ENCODE measurements at regions not wholly inside any gene's neighbourhood (a gene's known extent, or its start where the extent isn't known, plus 50 kb on each side); places are given as distances from the start of the nearest gene placed in this dataset.

DNA sequence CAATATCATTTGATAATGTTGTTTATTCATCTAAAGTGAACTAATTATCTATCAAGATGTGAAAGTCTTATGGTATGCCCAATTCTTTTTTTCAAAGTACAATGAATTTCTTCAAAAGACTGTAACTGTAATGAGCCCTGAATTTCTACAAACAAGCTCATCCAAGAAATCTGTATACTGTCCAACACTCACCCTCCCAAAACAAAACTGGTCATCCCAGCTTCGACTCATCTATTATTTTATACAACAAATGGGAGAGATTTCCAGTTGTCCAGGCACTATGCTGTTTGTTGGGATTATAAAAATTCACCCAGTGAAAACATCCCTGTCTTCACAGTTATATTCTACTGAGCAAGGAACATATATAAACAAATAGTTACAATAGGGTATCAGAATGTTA lies 806.9 kb downstream of the TNS3 start:
- H3K9me3 ChIP-seq (ENCODE audit: control insufficient read depth, insufficient read depth, low read length), result no peaks in the 10 kb centered on the region
- no peaks in the 10 kb centered on the region for H3K27me3 ChIP-seq (ENCODE audit: control insufficient read depth, insufficient read depth, low read length)
- H3K4me1 ChIP-seq (ENCODE audit: control insufficient read depth, insufficient read depth, low read length), result no peaks in the 10 kb centered on the region
- no peaks in the 10 kb centered on the region for H3K36me3 ChIP-seq (ENCODE audit: control insufficient read depth, insufficient read depth, low read length)
- no peak overlapping the region for H3K4me3 ChIP-seq (ENCODE audit: low read depth, low read length)
- no peak overlapping the region for H3K9ac ChIP-seq (ENCODE audit: low read depth, low read length)

GRCh38 chr7:46774515-46774914 lies 807.4 kb downstream of the TNS3 start:
- Histone ChIP-seq H3K4me3 (ENCODE audit: low read depth, low read length) (no peak overlapping the region), H3K4me1 (ENCODE audit: control insufficient read depth, insufficient read depth, low read length) (no peaks in the 10 kb centered on the region), H3K27me3 (ENCODE audit: control insufficient read depth, insufficient read depth, low read length) (no peaks in the 10 kb centered on the region), H3K9me3 (ENCODE audit: control insufficient read depth, insufficient read depth, low read length) (peaks cover 1% of the 10 kb centered on the region), H3K36me3 (ENCODE audit: control insufficient read depth, insufficient read depth, low read length) (no peaks in the 10 kb centered on the region), H3K9ac (ENCODE audit: low read depth, low read length) (no peak overlapping the region)

DNA sequence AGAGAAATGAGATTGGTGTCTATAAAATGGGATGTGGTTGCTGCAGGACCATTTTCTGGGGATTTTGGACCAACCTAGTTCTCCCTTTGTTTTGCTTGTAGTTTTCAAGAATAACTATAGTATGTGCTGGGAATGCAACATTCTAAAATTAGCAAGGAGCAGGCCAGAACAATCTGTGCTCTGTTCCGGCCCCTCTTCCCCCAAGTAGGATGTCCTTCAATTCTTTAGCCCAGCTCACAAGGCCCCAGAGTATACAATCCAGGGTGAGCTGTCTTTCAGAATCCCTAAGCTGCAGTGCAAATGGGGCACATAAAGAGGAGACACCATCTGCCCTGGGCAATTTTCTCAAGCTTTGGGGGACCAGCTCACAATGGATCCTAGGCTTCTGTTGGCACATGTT lies 809.1 kb downstream of the TNS3 start:
- no peak overlapping the region for H3K9ac ChIP-seq (ENCODE audit: low read depth, low read length)
- H3K9me3 ChIP-seq (ENCODE audit: control insufficient read depth, insufficient read depth, low read length), result peaks cover 3% of the 10 kb centered on the region
- no peak overlapping the region for H3K4me3 ChIP-seq (ENCODE audit: low read depth, low read length)
- H3K4me1 ChIP-seq (ENCODE audit: control insufficient read depth, insufficient read depth, low read length), result no peaks in the 10 kb centered on the region
- H3K36me3 ChIP-seq (ENCODE audit: control insufficient read depth, insufficient read depth, low read length), result no peaks in the 10 kb centered on the region
- no peaks in the 10 kb centered on the region for H3K27me3 ChIP-seq (ENCODE audit: control insufficient read depth, insufficient read depth, low read length)

GRCh38 chr7:46767071-46767470 lies 814.8 kb downstream of the TNS3 start:
- no peak overlapping the region for H3K9ac ChIP-seq (ENCODE audit: low read depth, low read length)
- H3K36me3 ChIP-seq (ENCODE audit: control insufficient read depth, insufficient read depth, low read length), result no peaks in the 10 kb centered on the region
- H3K4me3 ChIP-seq (ENCODE audit: low read depth, low read length), result no peak overlapping the region
- no peaks in the 10 kb centered on the region for H3K4me1 ChIP-seq (ENCODE audit: control insufficient read depth, insufficient read depth, low read length)
- H3K9me3 ChIP-seq (ENCODE audit: control insufficient read depth, insufficient read depth, low read length), result peaks cover 3% of the 10 kb centered on the region
- no peaks in the 10 kb centered on the region for H3K27me3 ChIP-seq (ENCODE audit: control insufficient read depth, insufficient read depth, low read length)

DNA sequence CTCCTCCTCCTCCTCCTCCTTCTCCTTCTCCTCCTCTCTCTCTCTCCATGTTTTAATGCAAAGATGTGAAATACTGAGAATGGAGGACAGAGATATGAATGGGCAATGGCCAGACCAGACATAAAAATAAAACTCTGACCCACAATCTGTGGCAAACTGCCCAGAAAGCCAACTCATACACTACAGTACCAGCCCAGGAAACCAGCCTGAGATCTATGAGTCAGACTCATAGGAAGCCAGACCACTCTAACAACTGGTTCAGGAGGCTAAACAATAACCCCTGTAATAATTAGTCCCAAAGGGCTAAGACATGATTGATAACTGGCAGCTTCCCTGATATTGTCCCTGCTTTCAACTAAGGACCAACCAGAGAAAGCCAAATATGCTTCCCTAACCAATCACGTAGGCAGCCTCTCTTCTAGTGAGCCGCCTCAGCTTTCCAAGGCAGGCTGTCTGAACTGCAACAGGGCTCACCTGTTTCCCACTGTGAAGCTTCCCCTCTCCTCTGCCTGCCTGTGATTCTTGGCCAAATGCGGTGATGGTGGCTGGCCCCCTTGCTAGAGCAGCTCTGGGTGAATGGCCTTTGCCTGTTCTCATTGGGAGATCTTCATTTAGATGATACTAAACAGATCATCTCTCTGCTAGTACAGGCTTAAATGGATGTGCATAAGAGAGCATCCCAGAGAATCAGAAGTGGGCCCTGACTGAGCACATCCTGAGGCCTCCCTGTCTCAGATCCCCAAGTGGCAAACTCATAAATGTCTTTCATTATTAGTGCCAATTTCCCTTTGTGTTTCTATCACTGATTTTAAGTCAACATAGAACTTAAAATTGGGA lies 817.6 kb downstream of the TNS3 start:
- Histone ChIP-seq H3K9ac (ENCODE audit: low read depth, low read length) (no peak overlapping the region), H3K4me1 (ENCODE audit: control insufficient read depth, insufficient read depth, low read length) (no peaks in the 10 kb centered on the region)

GRCh38 chr7:46763344-46763743 lies 818.6 kb downstream of the TNS3 start:
- Histone ChIP-seq H3K36me3 (ENCODE audit: control insufficient read depth, insufficient read depth, low read length) (no peaks in the 10 kb centered on the region), H3K4me3 (ENCODE audit: low read depth, low read length) (no peak overlapping the region), H3K27me3 (ENCODE audit: control insufficient read depth, insufficient read depth, low read length) (no peaks in the 10 kb centered on the region), H3K9me3 (ENCODE audit: control insufficient read depth, insufficient read depth, low read length) (no peaks in the 10 kb centered on the region), H3K4me1 (ENCODE audit: control insufficient read depth, insufficient read depth, low read length) (no peaks in the 10 kb centered on the region), H3K9ac (ENCODE audit: low read depth, low read length) (no peak overlapping the region)

More for the DNA sequence above, 817.6 kb downstream of the TNS3 start:
- Histone ChIP-seq H3K9me3 (ENCODE audit: control insufficient read depth, insufficient read depth, low read length) (no peaks in the 10 kb centered on the region), H3K27me3 (ENCODE audit: control insufficient read depth, insufficient read depth, low read length) (no peaks in the 10 kb centered on the region), H3K4me3 (ENCODE audit: low read depth, low read length) (no peak overlapping the region), H3K36me3 (ENCODE audit: control insufficient read depth, insufficient read depth, low read length) (no peaks in the 10 kb centered on the region)

GRCh38 chr7:46759711-46760480 lies 822.0 kb downstream of the TNS3 start:
- H3K9ac ChIP-seq (ENCODE audit: low read depth, low read length), result no peak overlapping the region
- H3K27me3 ChIP-seq (ENCODE audit: control insufficient read depth, insufficient read depth, low read length), result no peaks in the 10 kb centered on the region
- no peak overlapping the region for H3K4me3 ChIP-seq (ENCODE audit: low read depth, low read length)
- no peaks in the 10 kb centered on the region for H3K36me3 ChIP-seq (ENCODE audit: control insufficient read depth, insufficient read depth, low read length)
- H3K4me1 ChIP-seq (ENCODE audit: control insufficient read depth, insufficient read depth, low read length), result no peaks in the 10 kb centered on the region
- no peaks in the 10 kb centered on the region for H3K9me3 ChIP-seq (ENCODE audit: control insufficient read depth, insufficient read depth, low read length)

GRCh38 chr7:46756996-46757395 lies 824.9 kb downstream of the TNS3 start:
- Histone ChIP-seq H3K9ac (ENCODE audit: low read depth, low read length) (no peak overlapping the region), H3K36me3 (ENCODE audit: control insufficient read depth, insufficient read depth, low read length) (no peaks in the 10 kb centered on the region), H3K9me3 (ENCODE audit: control insufficient read depth, insufficient read depth, low read length) (no peaks in the 10 kb centered on the region), H3K4me3 (ENCODE audit: low read depth, low read length) (no peak overlapping the region), H3K4me1 (ENCODE audit: control insufficient read depth, insufficient read depth, low read length) (no peaks in the 10 kb centered on the region), H3K27me3 (ENCODE audit: control insufficient read depth, insufficient read depth, low read length) (no peaks in the 10 kb centered on the region)

DNA sequence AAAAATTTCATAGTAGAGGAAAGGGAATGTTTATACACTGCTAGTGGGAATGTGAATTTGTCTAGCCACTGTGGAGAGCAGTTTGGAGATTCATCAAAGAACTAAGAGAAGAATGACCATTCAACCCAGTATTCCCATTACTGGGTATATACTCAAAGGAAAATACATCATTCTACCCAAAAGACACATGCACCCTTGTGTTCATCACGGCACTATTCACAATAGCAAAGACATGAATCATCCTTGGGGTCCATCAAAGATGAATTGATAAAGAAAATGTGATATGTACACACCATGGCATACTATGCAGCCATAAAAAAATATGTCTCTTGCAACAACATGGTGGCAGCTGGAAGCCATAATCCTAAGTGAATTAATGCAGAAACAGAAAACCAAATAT lies 825.7 kb downstream of the TNS3 start:
- H3K4me3 ChIP-seq (ENCODE audit: low read depth, low read length), result no peak overlapping the region
- H3K36me3 ChIP-seq (ENCODE audit: control insufficient read depth, insufficient read depth, low read length), result no peaks in the 10 kb centered on the region

GRCh38 chr7:46755120-46756034 lies 826.5 kb downstream of the TNS3 start:
- Histone ChIP-seq H3K9me3 (ENCODE audit: control insufficient read depth, insufficient read depth, low read length) (no peaks in the 10 kb centered on the region), H3K9ac (ENCODE audit: low read depth, low read length) (no peak overlapping the region), H3K4me3 (ENCODE audit: low read depth, low read length) (no peak overlapping the region), H3K27me3 (ENCODE audit: control insufficient read depth, insufficient read depth, low read length) (no peaks in the 10 kb centered on the region), H3K36me3 (ENCODE audit: control insufficient read depth, insufficient read depth, low read length) (no peaks in the 10 kb centered on the region), H3K4me1 (ENCODE audit: control insufficient read depth, insufficient read depth, low read length) (no peaks in the 10 kb centered on the region)

More for the DNA sequence above, 825.7 kb downstream of the TNS3 start:
- Histone ChIP-seq H3K9ac (ENCODE audit: low read depth, low read length) (no peak overlapping the region), H3K4me1 (ENCODE audit: control insufficient read depth, insufficient read depth, low read length) (no peaks in the 10 kb centered on the region), H3K27me3 (ENCODE audit: control insufficient read depth, insufficient read depth, low read length) (no peaks in the 10 kb centered on the region), H3K9me3 (ENCODE audit: control insufficient read depth, insufficient read depth, low read length) (no peaks in the 10 kb centered on the region)

- Histone ChIP-seq H3K27me3 (ENCODE audit: control insufficient read depth, insufficient read depth, low read length) (no peaks in the 10 kb centered on the region), H3K9ac (ENCODE audit: low read depth, low read length) (no peak overlapping the region), H3K9me3 (ENCODE audit: control insufficient read depth, insufficient read depth, low read length) (no peaks in the 10 kb centered on the region), H3K36me3 (ENCODE audit: control insufficient read depth, insufficient read depth, low read length) (no peaks in the 10 kb centered on the region), H3K4me1 (ENCODE audit: control insufficient read depth, insufficient read depth, low read length) (no peaks in the 10 kb centered on the region), H3K4me3 (ENCODE audit: low read depth, low read length) (no peak overlapping the region)
Observed at GRCh38 chr7:46754140-46754720, 827.7 kb downstream of the TNS3 start.
